ENCODE measurements at regions not wholly inside any gene's neighbourhood (a gene's known extent, or its start where the extent isn't known, plus 50 kb on each side); places are given as distances from the start of the nearest gene placed in this dataset.

DNA sequence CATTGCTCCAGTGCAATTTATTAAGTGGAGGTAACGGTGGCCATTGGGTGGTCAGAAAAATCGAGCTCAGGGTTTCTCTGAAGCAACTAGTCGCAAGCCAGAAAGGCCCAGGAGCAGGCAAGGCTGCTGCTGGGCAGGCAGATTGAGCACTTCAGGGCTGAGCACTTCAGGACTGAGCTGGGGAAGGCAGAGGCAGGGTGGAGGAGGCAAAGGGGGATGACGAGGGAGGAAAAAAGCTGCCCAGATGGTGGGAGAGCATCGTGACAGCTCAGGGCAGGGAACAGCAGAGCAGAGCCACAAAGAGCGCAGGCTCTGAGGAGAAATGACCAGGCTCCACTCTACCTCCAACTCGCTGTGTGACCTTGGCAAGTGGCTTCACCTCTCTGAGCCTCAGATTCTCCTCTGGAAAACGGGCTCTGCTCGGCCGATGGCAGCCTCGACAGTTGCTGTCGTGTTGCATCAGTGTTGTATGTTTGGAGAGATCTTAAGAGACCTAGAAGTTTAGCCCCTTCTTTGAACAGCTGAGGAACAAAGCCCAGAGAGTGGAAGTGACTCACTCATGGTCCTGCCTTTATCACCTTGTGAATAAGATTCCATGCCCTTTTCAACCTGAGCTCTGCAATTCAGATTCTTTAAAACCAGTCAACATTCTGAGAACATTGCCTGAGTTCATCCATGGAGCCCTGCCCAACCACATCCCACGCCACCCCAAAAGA is 141.4 kb downstream of the SYF2 start:
- TF ChIP-seq, protein P1, sequence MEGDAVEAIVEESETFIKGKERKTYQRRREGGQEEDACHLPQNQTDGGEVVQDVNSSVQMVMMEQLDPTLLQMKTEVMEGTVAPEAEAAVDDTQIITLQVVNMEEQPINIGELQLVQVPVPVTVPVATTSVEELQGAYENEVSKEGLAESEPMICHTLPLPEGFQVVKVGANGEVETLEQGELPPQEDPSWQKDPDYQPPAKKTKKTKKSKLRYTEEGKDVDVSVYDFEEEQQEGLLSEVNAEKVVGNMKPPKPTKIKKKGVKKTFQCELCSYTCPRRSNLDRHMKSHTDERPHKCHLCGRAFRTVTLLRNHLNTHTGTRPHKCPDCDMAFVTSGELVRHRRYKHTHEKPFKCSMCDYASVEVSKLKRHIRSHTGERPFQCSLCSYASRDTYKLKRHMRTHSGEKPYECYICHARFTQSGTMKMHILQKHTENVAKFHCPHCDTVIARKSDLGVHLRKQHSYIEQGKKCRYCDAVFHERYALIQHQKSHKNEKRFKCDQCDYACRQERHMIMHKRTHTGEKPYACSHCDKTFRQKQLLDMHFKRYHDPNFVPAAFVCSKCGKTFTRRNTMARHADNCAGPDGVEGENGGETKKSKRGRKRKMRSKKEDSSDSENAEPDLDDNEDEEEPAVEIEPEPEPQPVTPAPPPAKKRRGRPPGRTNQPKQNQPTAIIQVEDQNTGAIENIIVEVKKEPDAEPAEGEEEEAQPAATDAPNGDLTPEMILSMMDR (conservative IDR thresholded peaks at IDR 0.05; ENCODE audit: low read depth, low read length) = no peak
- TF ChIP-seq POLR2A (IDR thresholded peaks at IDR 0.05; ENCODE audit: low read depth, low read length) (no peak), MAFK (IDR thresholded peaks at IDR 0.05; ENCODE audit: low read depth, low read length) (no peak), MXI1 (IDR thresholded peaks at IDR 0.05; ENCODE audit: borderline replicate concordance, low read depth, low read length) (no peak), MAZ (IDR thresholded peaks at IDR 0.05; ENCODE audit: borderline replicate concordance, low read depth, low read length) (no peak), RCOR1 (IDR thresholded peaks at IDR 0.05; ENCODE audit: insufficient replicate concordance, low read length) (no peak), BHLHE40 (IDR thresholded peaks at IDR 0.05; ENCODE audit: low read depth, low read length) (no peak), FOS (IDR thresholded peaks at IDR 0.05; ENCODE audit: low read depth, low read length) (no peak), RAD21 (IDR thresholded peaks at IDR 0.05; ENCODE audit: low read length) (no peak), SMC3 (IDR thresholded peaks at IDR 0.05; ENCODE audit: low read depth, low read length) (no peak), RFX5 (IDR thresholded peaks at IDR 0.05; ENCODE audit: low read depth, low read length) (no peak)
- TF ChIP-seq, protein P2, sequence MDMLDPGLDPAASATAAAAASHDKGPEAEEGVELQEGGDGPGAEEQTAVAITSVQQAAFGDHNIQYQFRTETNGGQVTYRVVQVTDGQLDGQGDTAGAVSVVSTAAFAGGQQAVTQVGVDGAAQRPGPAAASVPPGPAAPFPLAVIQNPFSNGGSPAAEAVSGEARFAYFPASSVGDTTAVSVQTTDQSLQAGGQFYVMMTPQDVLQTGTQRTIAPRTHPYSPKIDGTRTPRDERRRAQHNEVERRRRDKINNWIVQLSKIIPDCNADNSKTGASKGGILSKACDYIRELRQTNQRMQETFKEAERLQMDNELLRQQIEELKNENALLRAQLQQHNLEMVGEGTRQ (IDR thresholded peaks at IDR 0.05; ENCODE audit: low read depth, low read length) = no peak

Data from IMR-90 (cell line).